Heart left ventricle (tissue), 16 donors: ENCODE measurements at regions not wholly inside any gene's neighbourhood (a gene's known extent, or its start where the extent isn't known, plus 50 kb on each side); places are given as distances from the start of the nearest gene placed in this dataset.

Experiments
- ATAC-seq, 4 donors: fragments of 200-7000 bp; cut with Tn5 transposase; one replicate each; pipeline ENCODE4 v1.9.1; 2020 to 2022; ENCODE audit warnings: moderate library complexity in 4 of 4, mild to moderate bottlenecking in 3 of 4, moderate number of reproducible peaks in 1 of 4
- DNase-seq, 5 donors: peaks; one replicate each; pipeline ENCODE4 v3.0.0-alpha.2; 2020
- H3K27ac ChIP-seq, 12 donors: fragments of 200-600 bp; sonication (generic) in 4 of 12; one replicate each; pipeline versions ENCODE4 v1.5.0 to v1.8.0; 2016 to 2022; ENCODE audit warnings: mild to moderate bottlenecking in 2 of 12
- H3K27me3 ChIP-seq, 9 donors: fragments of 200-600 bp; sonication (generic) in 2 of 9; one replicate each; pipeline versions ENCODE4 v1.5.1 to v1.8.0; 2016 to 2022; ENCODE audit warnings: mild to moderate bottlenecking in 3 of 9
- H3K36me3 ChIP-seq, 9 donors: fragments of 200-600 bp; sonication (generic) in 2 of 9; one replicate each; pipeline versions ENCODE4 v1.5.0 to v1.8.0; 2018 to 2022; ENCODE audit warnings: mild to moderate bottlenecking in 2 of 9
- H3K4me1 ChIP-seq, 12 donors: fragments of 200-600 bp; sonication (generic) in 4 of 12; one replicate each; pipeline versions ENCODE4 v1.5.0 to v1.8.0; 2016 to 2022; ENCODE audit warnings: mild to moderate bottlenecking in 3 of 12
- H3K4me3 ChIP-seq, 12 donors: fragments of 200-600 bp; sonication (generic) in 4 of 12; one replicate each; pipeline versions ENCODE4 v1.5.0 to v1.8.0; 2017 to 2022; ENCODE audit warnings: mild to moderate bottlenecking in 9 of 12, moderate library complexity in 4 of 12
- H3K9me3 ChIP-seq, 12 donors: fragments of 200-600 bp; sonication (generic) in 4 of 12; one replicate each; pipeline versions ENCODE4 v1.5.0 to v1.8.0; 2016 to 2022; ENCODE audit warnings: mild to moderate bottlenecking in 1 of 12
- POLR2A ChIP-seq, 2 donors: fragments of 450-650 bp; IDR thresholded peaks; one replicate each; pipeline ENCODE4 v1.6.1; 2017; ENCODE audit warnings: antibody characterized with exemption in 2 of 2, mild to moderate bottlenecking in 2 of 2, moderate library complexity in 2 of 2
- WGBS, 4 donors: extraction: QIAGEN DNeasy Blood & Tissue Kit in 2 of 4; methylation state at CpG; one replicate each; pipeline versions ENCODE4 v1.1.5 to v1.1.7; 2013 to 2018; 5-methylcytosine and 5-hydroxymethylcytosine counted together
- intact Hi-C, 10 donors: fragments of 100-400 bp; cut with DNase I; formaldehyde crosslinking; loops; one replicate each; pipeline versions ENCODE4 v1.11.1 to v1.14.2; 2022
- TF ChIP-seq, protein P1 (sequence below), 12 donors: fragments of 200-600 bp; sonication (generic) in 4 of 12; IDR thresholded peaks; one replicate each; pipeline versions ENCODE4 v1.5.0 to v1.8.0; 2018 to 2022; ENCODE audit warnings: antibody characterized with exemption in 12 of 12, mild to moderate bottlenecking in 5 of 12
- donor health status: ischemic (EF 13 %, LVEDD 7.1; RV severe dilation, severe dysfunction).
- donor health status: healthy with polysubstance abuse.
- donor health status: DM: no; HTN: yes; CAD: no.
- donor health status: DM: no; HTN: no; CAD: no.
- donor health status: ischemic (EF 25% LVEDD 6.9; RV normal size, moderate dysfunction).
- donor health status: ischemic (EF 25% LVEDD 5.7; RV mildly dilated, moderate dysfunction).
- donor health status: healthy.
- donor health status: DM: yes; HTN: yes; CAD: no.
- donor health status: ischemic (EF 35%, LVEDD 5.7; RV mildly dilated, moderate dysfunction).
- donor health status: nonischemic (EF 11% LVEDD 7.7; RV severe dilation, severe dysfunction).
- donor health status: DM: yes; HTN: yes; CAD: no.
- donor health status: PGD.
- donor health status: ischemic (EF 29% LVEDD 5.4; RV normal size, mild dysfunction).
- donor health status: nonischemic (EF 23%, LVEDD 6.1; RV moderate dilation, normal function).

DNA sequence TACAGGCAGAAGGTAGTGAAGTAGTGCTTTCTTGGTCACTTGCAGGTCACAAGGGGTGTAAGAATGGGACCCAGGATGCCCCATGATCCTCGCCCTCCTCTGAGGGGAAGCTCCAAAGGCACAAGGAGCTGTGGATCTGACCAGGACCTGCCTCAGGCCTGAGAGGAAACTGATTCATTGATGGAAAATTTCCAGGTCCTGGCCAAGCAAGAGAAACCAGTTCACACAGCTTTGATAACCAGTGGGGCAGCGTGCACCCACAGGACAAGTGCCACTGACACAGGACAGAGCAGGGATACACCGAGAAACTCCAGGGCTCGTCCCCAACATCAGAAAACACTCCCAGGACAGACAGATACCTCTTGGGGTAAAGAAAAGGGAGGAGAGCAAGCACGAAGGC, 177.1 kb downstream of the RBM26 start:
- no peak overlapping the region for H3K4me3 ChIP-seq
- H3K27me3 ChIP-seq, result no peaks in the 10 kb centered on the region
- no peaks in the 10 kb centered on the region for H3K9me3 ChIP-seq
- no peak overlapping the region for H3K27ac ChIP-seq
- H3K36me3 ChIP-seq, result no peaks in the 10 kb centered on the region
- intact Hi-C loops, result no loop called here
- H3K4me1 ChIP-seq, result no peaks in the 10 kb centered on the region
- no peak for ATAC-seq
- no peak for DNase-seq
- 58 to 73% (median 68%) methylated on average over 5 of the region's 5 CpGs for WGBS, 4 donors
- TF ChIP-seq, protein P1, sequence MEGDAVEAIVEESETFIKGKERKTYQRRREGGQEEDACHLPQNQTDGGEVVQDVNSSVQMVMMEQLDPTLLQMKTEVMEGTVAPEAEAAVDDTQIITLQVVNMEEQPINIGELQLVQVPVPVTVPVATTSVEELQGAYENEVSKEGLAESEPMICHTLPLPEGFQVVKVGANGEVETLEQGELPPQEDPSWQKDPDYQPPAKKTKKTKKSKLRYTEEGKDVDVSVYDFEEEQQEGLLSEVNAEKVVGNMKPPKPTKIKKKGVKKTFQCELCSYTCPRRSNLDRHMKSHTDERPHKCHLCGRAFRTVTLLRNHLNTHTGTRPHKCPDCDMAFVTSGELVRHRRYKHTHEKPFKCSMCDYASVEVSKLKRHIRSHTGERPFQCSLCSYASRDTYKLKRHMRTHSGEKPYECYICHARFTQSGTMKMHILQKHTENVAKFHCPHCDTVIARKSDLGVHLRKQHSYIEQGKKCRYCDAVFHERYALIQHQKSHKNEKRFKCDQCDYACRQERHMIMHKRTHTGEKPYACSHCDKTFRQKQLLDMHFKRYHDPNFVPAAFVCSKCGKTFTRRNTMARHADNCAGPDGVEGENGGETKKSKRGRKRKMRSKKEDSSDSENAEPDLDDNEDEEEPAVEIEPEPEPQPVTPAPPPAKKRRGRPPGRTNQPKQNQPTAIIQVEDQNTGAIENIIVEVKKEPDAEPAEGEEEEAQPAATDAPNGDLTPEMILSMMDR (IDR thresholded peaks at IDR 0.05), result no peak
- no peak for TF ChIP-seq POLR2A (IDR thresholded peaks at IDR 0.05)

DNA sequence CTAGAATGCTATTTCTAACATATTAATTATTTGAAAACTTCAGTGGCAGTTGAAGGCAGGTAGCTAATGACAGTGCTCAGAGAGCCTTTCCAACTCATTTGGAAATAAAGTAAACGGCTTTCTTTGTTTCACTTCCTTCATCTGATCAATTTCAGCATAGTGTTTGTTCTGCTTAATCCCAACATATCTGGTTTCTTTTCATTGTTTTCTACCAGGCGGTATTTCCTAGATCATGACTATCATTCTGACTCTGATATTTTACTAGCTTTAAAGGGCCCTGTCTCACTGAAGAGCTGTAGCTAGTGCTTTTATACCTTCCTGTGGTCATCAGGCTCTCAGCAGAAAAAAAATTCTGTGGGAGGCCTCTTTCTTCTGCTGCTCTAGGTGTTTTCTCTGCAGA, 178.6 kb downstream of the RBM26 start:
- no peaks in the 10 kb centered on the region for H3K36me3 ChIP-seq
- intact Hi-C loops, result no loop called here
- H3K27me3 ChIP-seq, result peaks cover 0 to 6% (median 0%) of the 10 kb centered on the region in 9 donors
- no peak for TF ChIP-seq POLR2A (IDR thresholded peaks at IDR 0.05)
- TF ChIP-seq, protein P1 (IDR thresholded peaks at IDR 0.05), result no peak
- DNase-seq, result no peak
- ATAC-seq, result no peak
- H3K27ac ChIP-seq, result no peak overlapping the region
- no peaks in the 10 kb centered on the region for H3K4me1 ChIP-seq
- no peaks in the 10 kb centered on the region for H3K9me3 ChIP-seq
- 50 to 60% (median 56%) methylated on average over 2 of the region's 2 CpGs for WGBS, 4 donors
- no peak overlapping the region for H3K4me3 ChIP-seq

DNA sequence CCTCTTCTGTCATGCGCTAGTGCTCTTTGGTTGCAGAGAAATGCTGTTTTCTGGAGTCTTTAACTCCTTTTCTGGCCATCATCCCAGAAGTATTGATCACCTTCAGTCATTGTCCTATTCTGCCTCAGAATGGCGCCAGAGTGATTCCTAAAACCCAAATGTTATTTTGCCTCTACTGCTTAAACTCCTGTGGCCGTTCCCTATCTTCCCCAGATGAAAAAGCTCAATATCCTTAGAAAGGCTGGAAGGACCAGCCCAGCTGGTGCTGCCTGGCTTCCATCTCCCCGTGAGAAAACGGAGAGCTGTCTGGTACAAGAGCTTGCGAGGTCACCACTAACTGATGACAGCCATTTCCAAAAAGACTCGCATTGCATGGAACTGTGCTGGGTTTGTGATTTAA, 179.1 kb downstream of the RBM26 start:
- DNase-seq, result no peak
- no peaks in the 10 kb centered on the region for H3K9me3 ChIP-seq
- H3K4me1 ChIP-seq, result no peaks in the 10 kb centered on the region
- no peak overlapping the region for H3K4me3 ChIP-seq
- H3K27ac ChIP-seq, result no peak overlapping the region
- H3K36me3 ChIP-seq, result no peaks in the 10 kb centered on the region
- H3K27me3 ChIP-seq, result peaks cover 0 to 6% (median 0%) of the 10 kb centered on the region in 9 donors
- intact Hi-C loops, result no loop called here
- 34 to 51% (median 45%) methylated on average over 7 of the region's 7 CpGs for WGBS, 4 donors
- no peak for ATAC-seq
- no peak for TF ChIP-seq POLR2A (IDR thresholded peaks at IDR 0.05)
- TF ChIP-seq, protein P1 (IDR thresholded peaks at IDR 0.05), result no peak

DNA sequence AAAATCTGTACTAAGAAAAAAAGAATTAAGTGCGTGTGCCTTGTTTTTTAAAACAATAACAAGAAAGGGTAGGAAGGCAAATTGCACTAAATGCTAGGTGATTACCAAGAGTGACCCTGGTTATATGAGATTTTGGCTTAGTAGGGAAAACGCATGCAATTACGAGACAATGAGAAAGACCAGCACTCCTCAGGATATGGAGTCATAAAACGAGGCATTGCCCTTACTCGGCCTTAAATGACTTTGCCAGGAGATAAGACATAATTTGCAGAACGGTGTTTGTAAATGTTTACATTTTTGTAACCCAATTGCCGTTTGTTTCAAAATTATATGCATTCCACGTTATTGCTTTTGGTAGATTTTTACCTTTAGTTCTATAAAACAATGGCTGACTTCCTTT, 179.8 kb downstream of the RBM26 start:
- H3K36me3 ChIP-seq, result no peaks in the 10 kb centered on the region
- no peak overlapping the region for H3K27ac ChIP-seq
- no peak overlapping the region for H3K4me3 ChIP-seq
- WGBS, 4 donors, result 64 to 69% (median 65%) methylated on average over 8 of the region's 8 CpGs
- intact Hi-C loops, result no loop called here
- H3K4me1 ChIP-seq, result no peaks in the 10 kb centered on the region
- ATAC-seq, result no peak
- peaks cover 0 to 6% (median 0%) of the 10 kb centered on the region in 9 donors for H3K27me3 ChIP-seq
- H3K9me3 ChIP-seq, result no peaks in the 10 kb centered on the region
- TF ChIP-seq, protein P1 (IDR thresholded peaks at IDR 0.05), result no peak
- no peak for DNase-seq
